B cell (primary cell): ENCODE measurements at regions not wholly inside any gene's neighbourhood (a gene's known extent, or its start where the extent isn't known, plus 50 kb on each side); places are given as distances from the start of the nearest gene placed in this dataset.

Experiments used
- ATAC-seq: fragments of 200-7000 bp; cut with Tn5 transposase; one replicate; pipeline ENCODE4 v1.10.0; 2021; ENCODE audit warnings: low read depth, mild to moderate bottlenecking, moderate number of reproducible peaks, moderate library complexity
- CTCF ChIA-PET: fragments of 350-600 bp; sonication (Branson Sonifier 250); formaldehyde crosslinking; loops from one replicate; lab custom pipeline; 2021; ENCODE audit warnings: antibody characterized with exemption, inconsistent platforms; lab: Charles Lee
- POLR2A ChIA-PET: fragments of 350-600 bp; sonication (Branson Sonifier 250); formaldehyde crosslinking; loops from one replicate; lab custom pipeline; 2021; ENCODE audit warnings: antibody characterized with exemption; lab: Charles Lee
- DNase-seq: peaks from one replicate; pipeline ENCODE4 v3.0.0; 2013
- H2AFZ ChIP-seq: 2 replicates; pipeline ENCODE4 v1.6.1; 2012; ENCODE audit warnings: mild to moderate bottlenecking, low read depth, low read length; ENCODE audit not compliant: insufficient read depth, poor library complexity, severe bottlenecking
- H3K27ac ChIP-seq, 2 donors: 1 replicate in 1 of 2; 2 replicates in 1 of 2; pipeline ENCODE4 v1.5.1; 2012 to 2013; ENCODE audit warnings: low read length in 2 of 2, mild to moderate bottlenecking in 2 of 2, moderate library complexity in 1 of 2
- H3K27me3 ChIP-seq, 4 experiments: fragments of 200-600 bp in 1 of 4; sonication (generic) in 1 of 4; replicated peaks in 1 of 4; 1 replicate in 2 of 4; 2 replicates in 2 of 4; pipeline versions ENCODE4 v1.6.1 to v1.7.0; 2013 to 2016; ENCODE audit warnings: low read length in 3 of 4, mild to moderate bottlenecking in 2 of 4, mixed read lengths in 1 of 4, moderate library complexity in 1 of 4; ENCODE audit not compliant: insufficient read depth in 4 of 4, control insufficient read depth in 3 of 4; ENCODE audit errors: control extremely low read depth in 1 of 4
- H3K36me3 ChIP-seq, 2 experiments: replicated peaks in 1 of 2; 1 replicate in 1 of 2; 2 replicates in 1 of 2; pipeline versions ENCODE4 v1.6.1 to v1.7.1; 2013; ENCODE audit warnings: low read length in 1 of 2; ENCODE audit not compliant: insufficient read depth in 2 of 2, control insufficient read depth in 1 of 2; ENCODE audit errors: control extremely low read depth in 1 of 2, extremely low read depth in 1 of 2
- H3K4me1 ChIP-seq, 2 donors: fragments of 200-600 bp in 1 of 2; sonication (generic) in 1 of 2; 1 replicate in 1 of 2; 2 replicates in 1 of 2; pipeline versions ENCODE4 v1.5.1 to v1.6.1; 2013 to 2017; ENCODE audit warnings: low read length in 2 of 2; ENCODE audit not compliant: control insufficient read depth in 2 of 2, insufficient read depth in 2 of 2
- H3K4me2 ChIP-seq: replicated peaks from 2 replicates; pipeline ENCODE3; 2012; ENCODE audit warnings: mild to moderate bottlenecking, low read depth, low read length; ENCODE audit not compliant: poor library complexity, severe bottlenecking
- H3K4me3 ChIP-seq, 5 experiments: fragments of 200-600 bp in 1 of 5; sonication (generic) in 1 of 5; 1 replicate in 3 of 5; 2 replicates in 2 of 5; pipeline versions ENCODE4 v1.5.1 to v1.7.0; 2011 to 2016; ENCODE audit warnings: low read length in 4 of 5, mild to moderate bottlenecking in 4 of 5, low read depth in 2 of 5, control low read depth in 1 of 5, moderate library complexity in 1 of 5; ENCODE audit not compliant: insufficient read depth in 1 of 5; ENCODE audit errors: control extremely low read depth in 1 of 5, extremely low read depth in 1 of 5
- H3K79me2 ChIP-seq: fragments of 200-600 bp; sonication (generic); one replicate; pipeline ENCODE4 v1.6.0; 2016; ENCODE audit warnings: low read length; ENCODE audit not compliant: control insufficient read depth, insufficient read depth
- H3K9ac ChIP-seq: fragments of 200-600 bp; sonication (generic); 2 replicates; pipeline ENCODE4 v1.6.1; 2017; ENCODE audit warnings: mild to moderate bottlenecking, low read length, moderate library complexity
- H3K9me3 ChIP-seq, 3 donors: one replicate each; pipeline versions ENCODE4 v1.6.1 to v1.7.1; 2013; ENCODE audit warnings: low read length in 2 of 3; ENCODE audit not compliant: control insufficient read depth in 2 of 3, insufficient read depth in 1 of 3; ENCODE audit errors: control extremely low read depth in 1 of 3
- H4K20me1 ChIP-seq: 2 replicates; pipeline ENCODE4 v1.6.0; 2012; ENCODE audit warnings: mild to moderate bottlenecking, low read length; ENCODE audit not compliant: insufficient read depth, control insufficient read depth, poor library complexity, severe bottlenecking
- H3K27ac Mint-ChIP-seq: one replicate; pipeline ENCODE4 v1.8.0; 2021; ENCODE audit warnings: mixed read lengths
- H3K27me3 Mint-ChIP-seq: one replicate; pipeline ENCODE4 v1.8.0; 2021; ENCODE audit warnings: mixed read lengths
- H3K4me1 Mint-ChIP-seq: one replicate; pipeline ENCODE4 v1.8.0; 2021; ENCODE audit warnings: mixed read lengths
- H3K4me3 Mint-ChIP-seq: one replicate; pipeline ENCODE4 v1.8.0; 2021; ENCODE audit warnings: mixed read lengths
- H3K9me3 Mint-ChIP-seq: one replicate; pipeline ENCODE4 v1.8.0; 2022; ENCODE audit warnings: mixed read lengths; ENCODE audit not compliant: insufficient read depth
- EZH2 ChIP-seq: IDR thresholded peaks from 2 replicates; pipeline ENCODE4 v1.6.1; 2012; ENCODE audit warnings: borderline replicate concordance, low read depth, mild to moderate bottlenecking, moderate library complexity, low read length; ENCODE audit not compliant: insufficient read depth, poor library complexity, severe bottlenecking
- WGBS: methylation state at CpG from one replicate; pipeline ENCODE4 v1.1.5; 2013; ENCODE audit warnings: missing lambda C conversion rate; ENCODE audit not compliant: insufficient coverage; 5-methylcytosine and 5-hydroxymethylcytosine counted together
- intact Hi-C: fragments of 100-400 bp; cut with micrococcal nuclease; formaldehyde crosslinking; loops from one replicate; pipeline ENCODE4 v1.10.0; 2022
- TF ChIP-seq, protein P1 (sequence below): fragments of 200-600 bp; IDR thresholded peaks from one replicate; pipeline ENCODE4 v1.8.0; 2022; ENCODE audit warnings: antibody characterized with exemption, mild to moderate bottlenecking

DNA sequence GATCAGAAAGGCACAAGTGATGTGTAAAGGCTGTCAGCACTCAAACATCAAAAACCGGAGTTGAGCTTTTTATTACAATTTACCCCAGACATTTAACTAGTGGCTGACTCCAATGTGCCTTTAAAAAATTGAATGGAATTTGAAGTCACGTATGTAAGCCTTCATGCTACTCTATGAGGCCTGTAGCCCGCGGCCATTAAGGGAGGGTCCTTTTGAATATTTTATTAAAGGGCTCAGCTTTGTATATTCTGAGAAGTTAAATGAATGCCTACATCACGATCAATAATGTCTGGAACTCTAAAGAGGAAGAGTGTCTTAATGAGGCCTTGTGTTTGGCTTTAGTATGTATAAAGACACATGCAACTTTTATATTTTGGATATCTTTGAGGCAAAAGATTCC lies 916.6 kb upstream of the CELF2 start:
- H3K4me3 Mint-ChIP-seq = no peak overlapping the region
- H3K36me3 ChIP-seq = no peaks in the 10 kb centered on the region
- no peaks in the 10 kb centered on the region for H3K4me1 ChIP-seq
- ChIA-PET CTCF (no interaction called here), POLR2A (no interaction called here)
- no peaks in the 10 kb centered on the region for H3K27me3 ChIP-seq
- WGBS = no CpG with 5 or more reads among the region's 5 CpGs
- no peak overlapping the region for H3K4me2 ChIP-seq
- H3K4me3 ChIP-seq = no peak overlapping the region
- no peaks in the 10 kb centered on the region for H3K27me3 Mint-ChIP-seq
- H3K79me2 ChIP-seq = no peaks in the 10 kb centered on the region
- H2AFZ ChIP-seq = no peak overlapping the region
- TF ChIP-seq, protein P1, sequence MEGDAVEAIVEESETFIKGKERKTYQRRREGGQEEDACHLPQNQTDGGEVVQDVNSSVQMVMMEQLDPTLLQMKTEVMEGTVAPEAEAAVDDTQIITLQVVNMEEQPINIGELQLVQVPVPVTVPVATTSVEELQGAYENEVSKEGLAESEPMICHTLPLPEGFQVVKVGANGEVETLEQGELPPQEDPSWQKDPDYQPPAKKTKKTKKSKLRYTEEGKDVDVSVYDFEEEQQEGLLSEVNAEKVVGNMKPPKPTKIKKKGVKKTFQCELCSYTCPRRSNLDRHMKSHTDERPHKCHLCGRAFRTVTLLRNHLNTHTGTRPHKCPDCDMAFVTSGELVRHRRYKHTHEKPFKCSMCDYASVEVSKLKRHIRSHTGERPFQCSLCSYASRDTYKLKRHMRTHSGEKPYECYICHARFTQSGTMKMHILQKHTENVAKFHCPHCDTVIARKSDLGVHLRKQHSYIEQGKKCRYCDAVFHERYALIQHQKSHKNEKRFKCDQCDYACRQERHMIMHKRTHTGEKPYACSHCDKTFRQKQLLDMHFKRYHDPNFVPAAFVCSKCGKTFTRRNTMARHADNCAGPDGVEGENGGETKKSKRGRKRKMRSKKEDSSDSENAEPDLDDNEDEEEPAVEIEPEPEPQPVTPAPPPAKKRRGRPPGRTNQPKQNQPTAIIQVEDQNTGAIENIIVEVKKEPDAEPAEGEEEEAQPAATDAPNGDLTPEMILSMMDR = no peak
- no peak for TF ChIP-seq EZH2
- peaks cover 0 to 3% (median 1%) of the 10 kb centered on the region in 3 donors for H3K9me3 ChIP-seq
- no peak overlapping the region for H3K27ac ChIP-seq
- no peak for DNase-seq
- H4K20me1 ChIP-seq = no peaks in the 10 kb centered on the region
- intact Hi-C loops = no loop called here
- no peak for ATAC-seq
- H3K27ac Mint-ChIP-seq = no peak overlapping the region
- no peak overlapping the region for H3K9ac ChIP-seq
- no peaks in the 10 kb centered on the region for H3K9me3 Mint-ChIP-seq
- H3K4me1 Mint-ChIP-seq = no peaks in the 10 kb centered on the region

DNA sequence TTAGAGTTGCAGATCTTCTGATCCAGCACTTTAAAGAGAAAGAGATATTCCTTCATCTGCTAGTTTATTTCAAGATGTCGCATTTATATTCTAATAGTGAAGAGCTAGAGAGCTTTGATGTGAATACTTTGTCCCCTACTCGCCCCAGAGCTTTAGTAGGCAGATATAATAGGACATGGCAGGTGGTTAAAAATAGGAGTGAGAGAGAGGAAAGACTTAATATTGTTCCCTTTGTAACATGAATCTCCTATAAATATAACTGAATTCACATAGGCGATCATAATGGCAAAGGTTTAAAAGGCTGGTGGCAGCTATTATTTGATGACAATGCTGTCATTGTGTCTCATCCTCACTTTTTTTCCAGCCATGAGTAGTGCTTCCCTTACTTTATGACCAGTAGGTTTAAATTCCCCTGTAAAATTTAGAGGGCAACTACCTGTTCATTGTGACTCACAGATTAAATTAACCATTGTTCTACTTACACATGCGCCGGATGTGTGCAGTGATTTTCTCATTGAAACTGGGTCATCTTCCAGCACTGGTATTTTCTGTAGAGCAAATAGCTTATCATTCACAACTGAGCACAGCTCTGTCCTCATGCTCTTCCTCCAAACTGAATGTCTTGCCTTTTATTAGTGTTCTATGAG lies 906.7 kb upstream of the CELF2 start:
- intact Hi-C loops = no loop called here
- Mint-ChIP-seq H3K27me3 (no peaks in the 10 kb centered on the region), H3K9me3 (peaks cover 6% of the 10 kb centered on the region), H3K4me3 (no peak overlapping the region), H3K4me1 (no peaks in the 10 kb centered on the region), H3K27ac (no peak overlapping the region)
- Histone ChIP-seq H3K27ac (no peak overlapping the region), H3K36me3 (no peaks in the 10 kb centered on the region), H3K79me2 (no peaks in the 10 kb centered on the region), H3K9ac (no peak overlapping the region), H4K20me1 (no peaks in the 10 kb centered on the region), H3K4me3 (no peak overlapping the region), H3K4me2 (no peak overlapping the region), H3K9me3 (peaks cover 0 to 3% (median 0%) of the 10 kb centered on the region in 3 donors), H3K27me3 (no peaks in the 10 kb centered on the region), H3K4me1 (no peaks in the 10 kb centered on the region), H2AFZ (no peak overlapping the region)
- ATAC-seq = no peak
- POLR2A ChIA-PET = no interaction called here
- CTCF ChIA-PET = no interaction called here
- 94% methylated on average over 2 of the region's 5 CpGs for WGBS
- TF ChIP-seq, protein P1 = no peak
- no peak for TF ChIP-seq EZH2
- no peak for DNase-seq
